ENCODE measurements at regions not wholly inside any gene's neighbourhood (a gene's known extent, or its start where the extent isn't known, plus 50 kb on each side); places are given as distances from the start of the nearest gene placed in this dataset.

DNA sequence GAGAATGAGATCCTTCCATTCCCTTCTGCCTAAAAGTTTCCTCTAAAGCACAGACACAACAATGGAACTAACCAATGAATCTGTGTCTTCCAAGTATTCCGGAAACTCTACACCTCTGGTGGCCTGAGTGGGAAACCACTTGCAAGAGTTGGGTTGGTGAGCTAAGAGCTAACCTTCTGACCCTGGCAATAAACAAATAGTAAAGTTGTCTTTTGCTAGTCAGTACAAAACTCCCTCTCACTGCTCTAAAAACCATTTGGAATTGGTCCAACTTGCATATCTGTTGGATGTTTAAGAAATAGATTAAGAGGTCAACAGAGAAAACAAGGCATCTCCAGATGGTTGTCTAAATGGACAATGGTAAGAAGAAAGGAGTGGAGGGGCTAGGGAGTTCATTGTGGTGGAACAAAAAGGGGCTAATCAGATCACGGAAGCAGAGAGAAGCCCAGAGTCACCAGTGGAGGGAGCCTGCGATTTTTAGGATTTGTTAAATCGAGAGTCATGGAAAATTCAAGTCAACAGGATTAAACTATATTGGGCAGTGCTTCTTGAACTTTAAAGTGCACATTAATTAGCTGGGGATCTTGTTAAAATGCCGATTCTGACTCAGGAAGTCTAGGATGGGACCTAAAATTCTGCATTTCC lies 192.3 kb downstream of the EVX1 start:
- no peak for ATAC-seq
- TF ChIP-seq ISL1 (CRISPR knock-in tag; IDR thresholded peaks at IDR 0.05), result no peak
- TF ChIP-seq ZNF70 (CRISPR knock-in tag; IDR thresholded peaks at IDR 0.05), result no peak
- TF ChIP-seq TOX (CRISPR knock-in tag; IDR thresholded peaks at IDR 0.05; ENCODE audit: borderline replicate concordance), result no peak
- TF ChIP-seq PPARA (CRISPR knock-in tag; IDR thresholded peaks at IDR 0.05; ENCODE audit: borderline replicate concordance), result no peak
- TF ChIP-seq ESRRG (CRISPR knock-in tag; IDR thresholded peaks at IDR 0.05), result no peak
- no peak for TF ChIP-seq ZNF565 (CRISPR knock-in tag; conservative IDR thresholded peaks at IDR 0.05; ENCODE audit: low read depth)
- no peak for TF ChIP-seq ZC3H10 (CRISPR knock-in tag; IDR thresholded peaks at IDR 0.05)
- TF ChIP-seq ARNTL (CRISPR knock-in tag; IDR thresholded peaks at IDR 0.05; ENCODE audit: borderline replicate concordance, low read depth), result no peak
- no peak for TF ChIP-seq ZFP30 (CRISPR knock-in tag; IDR thresholded peaks at IDR 0.05)

DNA sequence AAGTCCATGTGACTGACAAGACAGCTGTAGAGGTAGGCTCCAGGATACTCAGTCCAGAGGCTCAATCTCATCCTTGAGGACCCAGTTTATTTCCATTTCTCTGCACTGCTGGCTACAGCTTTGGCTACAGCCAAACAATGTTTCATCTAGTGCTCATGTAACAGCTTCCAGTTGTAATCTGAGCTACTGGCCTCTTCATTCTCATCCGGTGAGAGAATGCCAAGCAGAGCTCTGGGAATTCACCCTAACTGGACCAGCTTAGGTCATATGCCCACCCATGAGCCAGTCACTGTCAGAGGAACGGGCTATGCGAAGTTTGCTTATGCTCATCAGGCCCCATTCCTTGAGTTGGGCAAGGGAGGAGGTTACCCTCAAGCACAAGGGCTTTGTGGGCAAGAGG lies 192.9 kb downstream of the EVX1 start:
- ATAC-seq, result peak; percentile 39
- TF ChIP-seq ISL1 (CRISPR knock-in tag; IDR thresholded peaks at IDR 0.05), result no peak
- no peak for TF ChIP-seq ZNF70 (CRISPR knock-in tag; IDR thresholded peaks at IDR 0.05)
- no peak for TF ChIP-seq BACH2 (CRISPR knock-in tag; IDR thresholded peaks at IDR 0.05; ENCODE audit: borderline replicate concordance)
- TF ChIP-seq, protein P1, sequence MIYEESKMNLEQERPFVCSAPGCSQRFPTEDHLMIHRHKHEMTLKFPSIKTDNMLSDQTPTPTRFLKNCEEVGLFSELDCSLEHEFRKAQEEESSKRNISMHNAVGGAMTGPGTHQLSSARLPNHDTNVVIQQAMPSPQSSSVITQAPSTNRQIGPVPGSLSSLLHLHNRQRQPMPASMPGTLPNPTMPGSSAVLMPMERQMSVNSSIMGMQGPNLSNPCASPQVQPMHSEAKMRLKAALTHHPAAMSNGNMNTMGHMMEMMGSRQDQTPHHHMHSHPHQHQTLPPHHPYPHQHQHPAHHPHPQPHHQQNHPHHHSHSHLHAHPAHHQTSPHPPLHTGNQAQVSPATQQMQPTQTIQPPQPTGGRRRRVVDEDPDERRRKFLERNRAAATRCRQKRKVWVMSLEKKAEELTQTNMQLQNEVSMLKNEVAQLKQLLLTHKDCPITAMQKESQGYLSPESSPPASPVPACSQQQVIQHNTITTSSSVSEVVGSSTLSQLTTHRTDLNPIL (CRISPR knock-in tag; IDR thresholded peaks at IDR 0.05; ENCODE audit: low read depth), result no peak
- TF ChIP-seq CSDC2 (CRISPR knock-in tag; IDR thresholded peaks at IDR 0.05), result no peak
- no peak for TF ChIP-seq GLIS3 (CRISPR knock-in tag; IDR thresholded peaks at IDR 0.05)
- TF ChIP-seq OSR1 (CRISPR knock-in tag; IDR thresholded peaks at IDR 0.05), result no peak
- no peak for TF ChIP-seq RARB (CRISPR knock-in tag; IDR thresholded peaks at IDR 0.05)
- no peak for TF ChIP-seq TCF4 (CRISPR knock-in tag; IDR thresholded peaks at IDR 0.05; ENCODE audit: borderline replicate concordance)
- TF ChIP-seq ARNTL (CRISPR knock-in tag; IDR thresholded peaks at IDR 0.05; ENCODE audit: borderline replicate concordance, low read depth), result no peak
- TF ChIP-seq TOX (CRISPR knock-in tag; IDR thresholded peaks at IDR 0.05; ENCODE audit: borderline replicate concordance), result no peak
- TF ChIP-seq ZNF8 (CRISPR knock-in tag; IDR thresholded peaks at IDR 0.05), result no peak
- TF ChIP-seq, protein P2, sequence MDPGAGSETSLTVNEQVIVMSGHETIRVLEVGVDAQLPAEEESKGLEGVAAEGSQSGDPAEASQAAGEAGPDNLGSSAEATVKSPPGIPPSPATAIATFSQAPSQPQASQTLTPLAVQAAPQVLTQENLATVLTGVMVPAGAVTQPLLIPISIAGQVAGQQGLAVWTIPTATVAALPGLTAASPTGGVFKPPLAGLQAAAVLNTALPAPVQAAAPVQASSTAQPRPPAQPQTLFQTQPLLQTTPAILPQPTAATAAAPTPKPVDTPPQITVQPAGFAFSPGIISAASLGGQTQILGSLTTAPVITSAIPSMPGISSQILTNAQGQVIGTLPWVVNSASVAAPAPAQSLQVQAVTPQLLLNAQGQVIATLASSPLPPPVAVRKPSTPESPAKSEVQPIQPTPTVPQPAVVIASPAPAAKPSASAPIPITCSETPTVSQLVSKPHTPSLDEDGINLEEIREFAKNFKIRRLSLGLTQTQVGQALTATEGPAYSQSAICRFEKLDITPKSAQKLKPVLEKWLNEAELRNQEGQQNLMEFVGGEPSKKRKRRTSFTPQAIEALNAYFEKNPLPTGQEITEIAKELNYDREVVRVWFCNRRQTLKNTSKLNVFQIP (CRISPR knock-in tag; IDR thresholded peaks at IDR 0.05; ENCODE audit: borderline replicate concordance, low read depth), result no peak
- no peak for TF ChIP-seq ZC3H10 (CRISPR knock-in tag; IDR thresholded peaks at IDR 0.05)

DNA sequence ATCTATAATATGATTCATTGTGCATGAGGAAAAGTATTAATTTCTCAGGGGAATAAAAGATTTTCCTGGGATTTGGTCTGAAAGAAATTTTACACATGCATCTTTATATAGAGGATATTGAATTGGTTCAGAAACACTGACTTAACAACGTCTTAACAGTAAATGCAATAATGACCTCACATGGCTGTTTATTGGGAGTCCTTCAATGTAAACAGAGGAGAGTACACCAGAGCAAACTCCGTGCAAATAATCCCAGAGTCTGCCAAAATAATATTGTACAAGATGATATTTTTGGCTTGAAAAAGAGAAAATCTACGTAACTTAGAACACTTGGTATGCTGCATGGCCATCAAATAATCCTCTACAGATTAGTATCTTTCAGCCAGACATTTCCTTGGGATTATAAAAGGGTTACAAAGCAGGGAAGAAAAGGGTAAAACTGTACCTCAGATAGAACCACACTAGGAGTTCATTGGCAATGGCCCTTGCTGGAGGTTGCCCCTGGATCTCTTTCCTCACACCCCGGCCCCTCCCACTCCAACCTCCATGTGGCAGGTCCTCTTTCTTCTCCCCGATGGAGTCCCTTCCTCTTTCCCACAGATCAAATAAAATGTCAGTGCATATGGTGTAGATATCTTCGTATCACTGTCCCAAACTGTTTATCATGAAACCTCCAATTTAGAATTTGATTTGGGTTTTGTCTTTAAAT lies 196.4 kb downstream of the EVX1 start:
- ATAC-seq, result no peak
- TF ChIP-seq GLIS3 (CRISPR knock-in tag; IDR thresholded peaks at IDR 0.05), result no peak
- no peak for TF ChIP-seq TCF4 (CRISPR knock-in tag; IDR thresholded peaks at IDR 0.05; ENCODE audit: borderline replicate concordance)
- TF ChIP-seq ZFP3 (CRISPR knock-in tag; IDR thresholded peaks at IDR 0.05), result no peak
- no peak for TF ChIP-seq BACH2 (CRISPR knock-in tag; IDR thresholded peaks at IDR 0.05; ENCODE audit: borderline replicate concordance)
- TF ChIP-seq ZC3H10 (CRISPR knock-in tag; IDR thresholded peaks at IDR 0.05), result no peak
- no peak for TF ChIP-seq OSR1 (CRISPR knock-in tag; IDR thresholded peaks at IDR 0.05)
- no peak for TF ChIP-seq ISL1 (CRISPR knock-in tag; IDR thresholded peaks at IDR 0.05)
- TF ChIP-seq CSDC2 (CRISPR knock-in tag; IDR thresholded peaks at IDR 0.05), result no peak
- no peak for TF ChIP-seq RARB (CRISPR knock-in tag; IDR thresholded peaks at IDR 0.05)
- TF ChIP-seq, protein P1 (CRISPR knock-in tag; IDR thresholded peaks at IDR 0.05; ENCODE audit: low read depth), result no peak
- no peak for TF ChIP-seq PPARA (CRISPR knock-in tag; IDR thresholded peaks at IDR 0.05; ENCODE audit: borderline replicate concordance)
- TF ChIP-seq ARNTL (CRISPR knock-in tag; IDR thresholded peaks at IDR 0.05; ENCODE audit: borderline replicate concordance, low read depth), result no peak
- TF ChIP-seq ZNF565 (CRISPR knock-in tag; conservative IDR thresholded peaks at IDR 0.05; ENCODE audit: low read depth), result no peak
- TF ChIP-seq, protein P2 (CRISPR knock-in tag; IDR thresholded peaks at IDR 0.05; ENCODE audit: borderline replicate concordance, low read depth), result no peak
- TF ChIP-seq, protein P3, sequence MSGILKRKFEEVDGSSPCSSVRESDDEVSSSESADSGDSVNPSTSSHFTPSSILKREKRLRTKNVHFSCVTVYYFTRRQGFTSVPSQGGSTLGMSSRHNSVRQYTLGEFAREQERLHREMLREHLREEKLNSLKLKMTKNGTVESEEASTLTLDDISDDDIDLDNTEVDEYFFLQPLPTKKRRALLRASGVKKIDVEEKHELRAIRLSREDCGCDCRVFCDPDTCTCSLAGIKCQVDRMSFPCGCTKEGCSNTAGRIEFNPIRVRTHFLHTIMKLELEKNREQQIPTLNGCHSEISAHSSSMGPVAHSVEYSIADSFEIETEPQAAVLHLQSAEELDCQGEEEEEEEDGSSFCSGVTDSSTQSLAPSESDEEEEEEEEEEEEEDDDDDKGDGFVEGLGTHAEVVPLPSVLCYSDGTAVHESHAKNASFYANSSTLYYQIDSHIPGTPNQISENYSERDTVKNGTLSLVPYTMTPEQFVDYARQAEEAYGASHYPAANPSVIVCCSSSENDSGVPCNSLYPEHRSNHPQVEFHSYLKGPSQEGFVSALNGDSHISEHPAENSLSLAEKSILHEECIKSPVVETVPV (CRISPR knock-in tag; IDR thresholded peaks at IDR 0.05), result no peak

Measured in SK-N-SH treated with all-trans-retinoic acid at 6 μM for 48 hours (cell line).